ENCODE measurements at regions not wholly inside any gene's neighbourhood (a gene's known extent, or its start where the extent isn't known, plus 50 kb on each side); places are given as distances from the start of the nearest gene placed in this dataset.

DNA sequence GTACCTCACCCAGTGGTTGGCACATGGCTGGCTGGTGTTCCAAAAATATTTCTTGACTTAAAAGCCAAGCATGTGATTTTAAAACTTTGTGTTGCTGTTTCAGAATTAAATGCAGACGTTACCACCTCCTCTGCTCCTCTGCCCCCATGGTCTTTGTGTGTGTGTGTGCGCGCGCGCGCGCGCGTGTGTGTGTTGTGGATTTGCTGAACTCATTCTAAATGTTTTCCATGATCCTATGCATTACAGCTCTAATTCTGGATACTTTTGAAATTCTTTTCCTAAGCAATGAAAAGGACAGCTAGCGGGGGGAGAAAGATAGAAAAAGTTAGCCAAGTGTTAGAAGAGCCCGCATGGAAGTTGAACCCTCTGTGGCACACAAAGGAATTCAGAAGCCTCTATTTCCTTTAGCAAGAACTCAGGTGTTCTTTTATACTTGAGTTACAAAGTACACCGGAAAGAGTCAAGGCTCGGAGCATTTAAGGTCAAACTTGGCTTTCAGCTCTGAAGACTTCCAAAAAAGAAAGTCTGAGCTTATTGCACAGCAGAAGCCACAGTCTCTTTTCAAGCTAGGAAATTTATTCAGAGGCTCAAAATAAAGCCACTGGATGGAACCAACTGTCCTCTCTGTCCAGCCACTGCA, 350.5 kb upstream of the TBL1XR1 start:
- H3K27me3 ChIP-seq (ENCODE audit: insufficient read depth, low read depth, low read length) = no peaks in the 10 kb centered on the region
- no peak overlapping the region for H2AFZ ChIP-seq (ENCODE audit: low read depth, low read length)
- no peak overlapping the region for H3K4me2 ChIP-seq (ENCODE audit: low read length)
- no peak overlapping the region for H3K9ac ChIP-seq (ENCODE audit: low read length)
- H4K20me1 ChIP-seq (ENCODE audit: insufficient read depth) = no peaks in the 10 kb centered on the region
- no peaks in the 10 kb centered on the region for H3K79me2 ChIP-seq (replicated peaks; ENCODE audit: insufficient read depth, low read length)
- no peaks in the 10 kb centered on the region for H3K36me3 ChIP-seq (ENCODE audit: insufficient read depth, low read length)
- H3K9me3 ChIP-seq (ENCODE audit: low read length) = no peaks in the 10 kb centered on the region
- TF ChIP-seq EP300 (conservative IDR thresholded peaks at IDR 0.05; ENCODE audit: poor library complexity, severe bottlenecking) (no peak), POLR2AphosphoS5 (IDR thresholded peaks at IDR 0.05) (no peak), RAD21 (conservative IDR thresholded peaks at IDR 0.05) (no peak), MXI1 (conservative IDR thresholded peaks at IDR 0.05; ENCODE audit: poor library complexity, severe bottlenecking) (no peak), SMC3 (conservative IDR thresholded peaks at IDR 0.05; ENCODE audit: poor library complexity) (no peak), EZH2 (IDR thresholded peaks at IDR 0.05; ENCODE audit: borderline replicate concordance, insufficient read depth, low read length, poor library complexity, severe bottlenecking) (no peak), TAF1 (IDR thresholded peaks at IDR 0.05; ENCODE audit: low read depth) (no peak)
- TF ChIP-seq, protein P1, sequence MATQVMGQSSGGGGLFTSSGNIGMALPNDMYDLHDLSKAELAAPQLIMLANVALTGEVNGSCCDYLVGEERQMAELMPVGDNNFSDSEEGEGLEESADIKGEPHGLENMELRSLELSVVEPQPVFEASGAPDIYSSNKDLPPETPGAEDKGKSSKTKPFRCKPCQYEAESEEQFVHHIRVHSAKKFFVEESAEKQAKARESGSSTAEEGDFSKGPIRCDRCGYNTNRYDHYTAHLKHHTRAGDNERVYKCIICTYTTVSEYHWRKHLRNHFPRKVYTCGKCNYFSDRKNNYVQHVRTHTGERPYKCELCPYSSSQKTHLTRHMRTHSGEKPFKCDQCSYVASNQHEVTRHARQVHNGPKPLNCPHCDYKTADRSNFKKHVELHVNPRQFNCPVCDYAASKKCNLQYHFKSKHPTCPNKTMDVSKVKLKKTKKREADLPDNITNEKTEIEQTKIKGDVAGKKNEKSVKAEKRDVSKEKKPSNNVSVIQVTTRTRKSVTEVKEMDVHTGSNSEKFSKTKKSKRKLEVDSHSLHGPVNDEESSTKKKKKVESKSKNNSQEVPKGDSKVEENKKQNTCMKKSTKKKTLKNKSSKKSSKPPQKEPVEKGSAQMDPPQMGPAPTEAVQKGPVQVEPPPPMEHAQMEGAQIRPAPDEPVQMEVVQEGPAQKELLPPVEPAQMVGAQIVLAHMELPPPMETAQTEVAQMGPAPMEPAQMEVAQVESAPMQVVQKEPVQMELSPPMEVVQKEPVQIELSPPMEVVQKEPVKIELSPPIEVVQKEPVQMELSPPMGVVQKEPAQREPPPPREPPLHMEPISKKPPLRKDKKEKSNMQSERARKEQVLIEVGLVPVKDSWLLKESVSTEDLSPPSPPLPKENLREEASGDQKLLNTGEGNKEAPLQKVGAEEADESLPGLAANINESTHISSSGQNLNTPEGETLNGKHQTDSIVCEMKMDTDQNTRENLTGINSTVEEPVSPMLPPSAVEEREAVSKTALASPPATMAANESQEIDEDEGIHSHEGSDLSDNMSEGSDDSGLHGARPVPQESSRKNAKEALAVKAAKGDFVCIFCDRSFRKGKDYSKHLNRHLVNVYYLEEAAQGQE (IDR thresholded peaks at IDR 0.05; ENCODE audit: borderline replicate concordance) = no peak
- H3K4me3 ChIP-seq (ENCODE audit: low read length) = no peak overlapping the region
- no peaks in the 10 kb centered on the region for H3K9me2 ChIP-seq (ENCODE audit: insufficient read depth, low read length)
- H3F3A ChIP-seq (ENCODE audit: insufficient read depth, low read length, poor library complexity, severe bottlenecking) = no peaks in the 10 kb centered on the region
- H3K27ac ChIP-seq (ENCODE audit: low read length) = no peak overlapping the region

- Histone ChIP-seq H3K79me2 (replicated peaks; ENCODE audit: insufficient read depth, low read length) (no peaks in the 10 kb centered on the region), H3K27me3 (ENCODE audit: insufficient read depth, low read depth, low read length) (no peaks in the 10 kb centered on the region), H3K9me3 (ENCODE audit: low read length) (no peaks in the 10 kb centered on the region), H3F3A (ENCODE audit: insufficient read depth, low read length, poor library complexity, severe bottlenecking) (no peaks in the 10 kb centered on the region), H3K9ac (ENCODE audit: low read length) (no peak overlapping the region), H3K4me3 (ENCODE audit: low read length) (no peak overlapping the region), H3K4me2 (ENCODE audit: low read length) (no peak overlapping the region), H4K20me1 (ENCODE audit: insufficient read depth) (no peaks in the 10 kb centered on the region), H3K9me2 (ENCODE audit: insufficient read depth, low read length) (no peaks in the 10 kb centered on the region), H3K36me3 (ENCODE audit: insufficient read depth, low read length) (no peaks in the 10 kb centered on the region), H2AFZ (ENCODE audit: low read depth, low read length) (no peak overlapping the region), H3K27ac (ENCODE audit: low read length) (no peak overlapping the region)
- TF ChIP-seq, protein P2, sequence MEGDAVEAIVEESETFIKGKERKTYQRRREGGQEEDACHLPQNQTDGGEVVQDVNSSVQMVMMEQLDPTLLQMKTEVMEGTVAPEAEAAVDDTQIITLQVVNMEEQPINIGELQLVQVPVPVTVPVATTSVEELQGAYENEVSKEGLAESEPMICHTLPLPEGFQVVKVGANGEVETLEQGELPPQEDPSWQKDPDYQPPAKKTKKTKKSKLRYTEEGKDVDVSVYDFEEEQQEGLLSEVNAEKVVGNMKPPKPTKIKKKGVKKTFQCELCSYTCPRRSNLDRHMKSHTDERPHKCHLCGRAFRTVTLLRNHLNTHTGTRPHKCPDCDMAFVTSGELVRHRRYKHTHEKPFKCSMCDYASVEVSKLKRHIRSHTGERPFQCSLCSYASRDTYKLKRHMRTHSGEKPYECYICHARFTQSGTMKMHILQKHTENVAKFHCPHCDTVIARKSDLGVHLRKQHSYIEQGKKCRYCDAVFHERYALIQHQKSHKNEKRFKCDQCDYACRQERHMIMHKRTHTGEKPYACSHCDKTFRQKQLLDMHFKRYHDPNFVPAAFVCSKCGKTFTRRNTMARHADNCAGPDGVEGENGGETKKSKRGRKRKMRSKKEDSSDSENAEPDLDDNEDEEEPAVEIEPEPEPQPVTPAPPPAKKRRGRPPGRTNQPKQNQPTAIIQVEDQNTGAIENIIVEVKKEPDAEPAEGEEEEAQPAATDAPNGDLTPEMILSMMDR (IDR thresholded peaks at IDR 0.05; ENCODE audit: poor library complexity, severe bottlenecking) = no peak
- TF ChIP-seq SMC3 (conservative IDR thresholded peaks at IDR 0.05; ENCODE audit: poor library complexity) = no peak
- TF ChIP-seq RAD21 (conservative IDR thresholded peaks at IDR 0.05) = no peak
- no peak for TF ChIP-seq EP300 (conservative IDR thresholded peaks at IDR 0.05; ENCODE audit: poor library complexity, severe bottlenecking)
- no peak for TF ChIP-seq TAF1 (IDR thresholded peaks at IDR 0.05; ENCODE audit: low read depth)
- TF ChIP-seq POLR2AphosphoS5 (IDR thresholded peaks at IDR 0.05) = no peak
- TF ChIP-seq EZH2 (IDR thresholded peaks at IDR 0.05; ENCODE audit: borderline replicate concordance, insufficient read depth, low read length, poor library complexity, severe bottlenecking) = no peak
- no peak for TF ChIP-seq MXI1 (conservative IDR thresholded peaks at IDR 0.05; ENCODE audit: poor library complexity, severe bottlenecking)
- TF ChIP-seq, protein P1 (IDR thresholded peaks at IDR 0.05; ENCODE audit: borderline replicate concordance) = no peak
These were observed 353.4 kb upstream of the TBL1XR1 start for GRCh38 chr3:177550667-177551066.

Measured in neural cell (in vitro differentiated cells).